ENCODE measurements at regions not wholly inside any gene's neighbourhood (a gene's known extent, or its start where the extent isn't known, plus 50 kb on each side); places are given as distances from the start of the nearest gene placed in this dataset.

DNA sequence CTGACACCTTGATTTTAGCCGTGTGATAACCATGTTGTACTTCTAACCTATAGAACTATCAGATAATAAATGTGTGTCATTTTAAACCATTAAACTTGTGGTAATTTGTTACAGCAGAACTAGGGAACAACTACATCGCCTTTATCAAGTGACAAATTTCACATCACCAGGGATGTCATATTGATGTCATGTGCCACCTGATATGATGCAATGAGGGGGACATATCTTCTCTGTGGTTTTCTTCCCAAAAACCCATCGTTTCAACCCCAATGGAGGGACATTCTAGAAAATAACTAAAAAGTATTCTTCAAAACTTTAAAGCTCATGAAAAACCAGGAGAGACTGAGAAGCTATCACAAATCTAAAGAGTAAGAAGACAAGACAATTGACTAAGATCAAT lies 212.2 kb downstream of the ETV1 start:
- TF ChIP-seq EZH2phosphoT487 (IDR thresholded peaks at IDR 0.05; ENCODE audit: borderline replicate concordance, low read length), result no peak
- TF ChIP-seq, protein P1, sequence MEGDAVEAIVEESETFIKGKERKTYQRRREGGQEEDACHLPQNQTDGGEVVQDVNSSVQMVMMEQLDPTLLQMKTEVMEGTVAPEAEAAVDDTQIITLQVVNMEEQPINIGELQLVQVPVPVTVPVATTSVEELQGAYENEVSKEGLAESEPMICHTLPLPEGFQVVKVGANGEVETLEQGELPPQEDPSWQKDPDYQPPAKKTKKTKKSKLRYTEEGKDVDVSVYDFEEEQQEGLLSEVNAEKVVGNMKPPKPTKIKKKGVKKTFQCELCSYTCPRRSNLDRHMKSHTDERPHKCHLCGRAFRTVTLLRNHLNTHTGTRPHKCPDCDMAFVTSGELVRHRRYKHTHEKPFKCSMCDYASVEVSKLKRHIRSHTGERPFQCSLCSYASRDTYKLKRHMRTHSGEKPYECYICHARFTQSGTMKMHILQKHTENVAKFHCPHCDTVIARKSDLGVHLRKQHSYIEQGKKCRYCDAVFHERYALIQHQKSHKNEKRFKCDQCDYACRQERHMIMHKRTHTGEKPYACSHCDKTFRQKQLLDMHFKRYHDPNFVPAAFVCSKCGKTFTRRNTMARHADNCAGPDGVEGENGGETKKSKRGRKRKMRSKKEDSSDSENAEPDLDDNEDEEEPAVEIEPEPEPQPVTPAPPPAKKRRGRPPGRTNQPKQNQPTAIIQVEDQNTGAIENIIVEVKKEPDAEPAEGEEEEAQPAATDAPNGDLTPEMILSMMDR (IDR thresholded peaks at IDR 0.05; ENCODE audit: low read depth, low read length, poor library complexity, severe bottlenecking), result no peak
- Histone ChIP-seq H3K4me3 (ENCODE audit: low read length) (no peak overlapping the region), H3K4me1 (ENCODE audit: control insufficient read depth, low read length) (no peaks in the 10 kb centered on the region), H3K9me3 (ENCODE audit: control insufficient read depth, insufficient read depth, low read length) (no peaks in the 10 kb centered on the region), H3K27ac (ENCODE audit: low read depth, low read length) (no peak overlapping the region), H3K4me2 (ENCODE audit: low read length) (no peak overlapping the region), H3K9me2 (replicated peaks; ENCODE audit: control insufficient read depth, low read length) (no peaks in the 10 kb centered on the region), H3K36me3 (ENCODE audit: control insufficient read depth, low read length) (no peaks in the 10 kb centered on the region), H3K79me2 (ENCODE audit: control insufficient read depth, low read length) (no peaks in the 10 kb centered on the region), H3F3A (ENCODE audit: control insufficient read depth, insufficient read depth) (no peaks in the 10 kb centered on the region), H3K27me3 (ENCODE audit: control insufficient read depth, low read length) (no peaks in the 10 kb centered on the region), H4K20me1 (ENCODE audit: control insufficient read depth, insufficient read depth, low read depth, low read length) (no peaks in the 10 kb centered on the region)

DNA sequence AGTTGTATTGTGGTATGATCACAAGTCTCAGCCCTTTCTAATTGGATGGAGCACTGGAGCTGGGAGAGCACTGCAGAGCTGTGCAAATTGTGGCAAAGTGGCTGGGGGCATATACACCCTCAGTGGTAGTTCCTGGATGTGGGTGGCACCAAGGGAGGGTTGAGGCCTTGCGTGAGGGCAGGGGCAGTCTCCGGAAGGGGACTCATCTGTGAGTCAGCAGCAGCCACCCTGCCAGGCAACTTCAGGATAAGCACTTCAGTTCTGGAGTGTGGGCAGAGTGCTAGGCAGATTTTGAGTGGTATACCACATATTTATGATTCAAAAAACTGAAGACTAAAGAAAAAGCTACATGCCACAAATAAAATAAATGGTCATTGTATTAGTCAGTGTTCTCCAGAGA lies 210.5 kb downstream of the ETV1 start:
- no peaks in the 10 kb centered on the region for H3K36me3 ChIP-seq (ENCODE audit: control insufficient read depth, low read length)

DNA sequence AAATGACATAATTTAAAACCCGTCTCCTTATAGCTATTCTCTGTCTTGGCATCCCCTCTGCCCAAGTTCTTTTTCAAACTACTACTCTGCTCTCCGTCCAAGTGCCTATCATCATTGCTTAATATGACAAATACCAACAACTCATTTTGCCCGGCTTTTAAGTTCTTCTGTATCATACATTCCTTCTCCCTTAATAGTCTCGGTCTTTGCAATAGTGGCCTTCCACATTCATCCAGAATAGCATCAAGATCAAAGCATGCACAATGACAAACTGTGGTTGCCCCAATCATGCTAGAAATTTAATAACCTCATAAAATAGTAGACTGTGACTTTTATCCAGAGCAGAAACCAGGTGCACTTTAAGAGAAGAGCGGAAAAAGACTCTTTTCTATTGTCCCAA lies 198.9 kb downstream of the ETV1 start:
- Histone ChIP-seq H3K4me3 (ENCODE audit: low read length) (no peak overlapping the region), H3K27ac (ENCODE audit: low read depth, low read length) (no peak overlapping the region), H3K27me3 (ENCODE audit: control insufficient read depth, low read length) (no peaks in the 10 kb centered on the region), H3K9me3 (ENCODE audit: control insufficient read depth, insufficient read depth, low read length) (no peaks in the 10 kb centered on the region), H4K20me1 (ENCODE audit: control insufficient read depth, insufficient read depth, low read depth, low read length) (no peaks in the 10 kb centered on the region), H3K4me1 (ENCODE audit: control insufficient read depth, low read length) (no peaks in the 10 kb centered on the region), H3K4me2 (ENCODE audit: low read length) (no peak overlapping the region), H3K36me3 (ENCODE audit: control insufficient read depth, low read length) (no peaks in the 10 kb centered on the region), H3K9me2 (replicated peaks; ENCODE audit: control insufficient read depth, low read length) (no peaks in the 10 kb centered on the region), H3K79me2 (ENCODE audit: control insufficient read depth, low read length) (no peaks in the 10 kb centered on the region), H3F3A (ENCODE audit: control insufficient read depth, insufficient read depth) (no peaks in the 10 kb centered on the region)
- TF ChIP-seq, protein P1 (IDR thresholded peaks at IDR 0.05; ENCODE audit: low read depth, low read length, poor library complexity, severe bottlenecking), result no peak
- TF ChIP-seq EZH2phosphoT487 (IDR thresholded peaks at IDR 0.05; ENCODE audit: borderline replicate concordance, low read length), result no peak

More for the DNA sequence above, 210.5 kb downstream of the ETV1 start:
- Histone ChIP-seq H3F3A (ENCODE audit: control insufficient read depth, insufficient read depth) (no peaks in the 10 kb centered on the region), H3K9me3 (ENCODE audit: control insufficient read depth, insufficient read depth, low read length) (no peaks in the 10 kb centered on the region), H3K4me1 (ENCODE audit: control insufficient read depth, low read length) (no peaks in the 10 kb centered on the region), H3K9me2 (replicated peaks; ENCODE audit: control insufficient read depth, low read length) (no peaks in the 10 kb centered on the region), H3K79me2 (ENCODE audit: control insufficient read depth, low read length) (no peaks in the 10 kb centered on the region), H4K20me1 (ENCODE audit: control insufficient read depth, insufficient read depth, low read depth, low read length) (no peaks in the 10 kb centered on the region), H3K4me2 (ENCODE audit: low read length) (no peak overlapping the region), H3K27me3 (ENCODE audit: control insufficient read depth, low read length) (no peaks in the 10 kb centered on the region), H3K27ac (ENCODE audit: low read depth, low read length) (no peak overlapping the region), H3K4me3 (ENCODE audit: low read length) (no peak overlapping the region)
- no peak for TF ChIP-seq EZH2phosphoT487 (IDR thresholded peaks at IDR 0.05; ENCODE audit: borderline replicate concordance, low read length)
- TF ChIP-seq, protein P1 (IDR thresholded peaks at IDR 0.05; ENCODE audit: low read depth, low read length, poor library complexity, severe bottlenecking), result no peak

DNA sequence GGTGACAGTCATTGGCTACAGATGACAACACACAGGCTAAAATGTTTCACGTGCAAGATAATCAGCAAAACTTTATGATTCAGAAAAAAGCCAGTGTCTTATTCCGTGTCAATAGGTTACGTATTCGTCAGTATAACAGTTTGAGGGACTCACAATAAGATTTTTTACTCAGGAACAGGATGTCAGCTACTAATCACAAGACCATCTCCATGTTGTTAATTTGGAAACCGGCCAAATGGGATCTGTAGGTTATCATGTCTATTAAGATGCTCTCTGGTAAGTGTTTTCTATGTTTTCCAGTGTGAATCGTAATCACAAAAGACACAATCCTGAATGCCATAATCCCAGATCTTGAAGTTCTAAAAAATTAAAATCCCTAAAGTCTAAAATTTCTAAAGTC lies 197.3 kb downstream of the ETV1 start:
- Histone ChIP-seq H3K27me3 (ENCODE audit: control insufficient read depth, low read length) (no peaks in the 10 kb centered on the region), H3K4me1 (ENCODE audit: control insufficient read depth, low read length) (no peaks in the 10 kb centered on the region), H3K9me2 (replicated peaks; ENCODE audit: control insufficient read depth, low read length) (no peaks in the 10 kb centered on the region), H3K4me3 (ENCODE audit: low read length) (no peak overlapping the region), H3K79me2 (ENCODE audit: control insufficient read depth, low read length) (no peaks in the 10 kb centered on the region), H3F3A (ENCODE audit: control insufficient read depth, insufficient read depth) (no peaks in the 10 kb centered on the region), H3K9me3 (ENCODE audit: control insufficient read depth, insufficient read depth, low read length) (no peaks in the 10 kb centered on the region), H4K20me1 (ENCODE audit: control insufficient read depth, insufficient read depth, low read depth, low read length) (no peaks in the 10 kb centered on the region), H3K4me2 (ENCODE audit: low read length) (no peak overlapping the region), H3K27ac (ENCODE audit: low read depth, low read length) (no peak overlapping the region), H3K36me3 (ENCODE audit: control insufficient read depth, low read length) (no peaks in the 10 kb centered on the region)
- TF ChIP-seq, protein P1 (IDR thresholded peaks at IDR 0.05; ENCODE audit: low read depth, low read length, poor library complexity, severe bottlenecking), result no peak
- no peak for TF ChIP-seq EZH2phosphoT487 (IDR thresholded peaks at IDR 0.05; ENCODE audit: borderline replicate concordance, low read length)

Data from DOHH2 (cell line).